GM19324 (cell line): ENCODE measurements at regions not wholly inside any gene's neighbourhood (a gene's known extent, or its start where the extent isn't known, plus 50 kb on each side); places are given as distances from the start of the nearest gene placed in this dataset.
"Not testable (repeated sequence)": the region's sequence is repeated elsewhere in the genome, so short reads cannot be mapped to it uniquely, and the experiment has no call there.

ENCODE experiments used
- ATAC-seq: cut with Tn5 transposase; IDR thresholded peaks from one replicate; pipeline ENCODE4 v1.9.1; 2021; ENCODE audit warnings: mild to moderate bottlenecking, moderate library complexity; ENCODE audit not compliant: unreplicated experiment, low FRiP score

DNA sequence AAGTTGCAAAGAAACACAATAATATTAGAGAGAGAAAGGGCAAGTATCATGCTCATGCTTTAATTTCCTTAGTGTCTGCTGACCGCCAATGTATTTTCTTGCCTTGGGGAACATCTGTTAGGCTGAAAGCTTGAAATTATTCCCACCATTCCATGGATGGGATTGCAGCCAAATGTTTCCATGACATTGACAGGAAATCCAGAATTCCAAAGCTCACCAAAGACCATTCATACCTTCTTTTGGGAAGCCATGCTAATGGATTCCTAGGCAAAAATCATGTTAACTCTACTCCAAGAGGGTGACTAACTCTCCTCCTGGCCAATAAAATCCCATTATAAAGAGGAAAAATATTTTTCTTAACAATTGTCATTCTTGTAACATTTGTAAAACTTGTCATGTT lies 661.4 kb upstream of the FAT3 start:
- ATAC-seq, result no peak

DNA sequence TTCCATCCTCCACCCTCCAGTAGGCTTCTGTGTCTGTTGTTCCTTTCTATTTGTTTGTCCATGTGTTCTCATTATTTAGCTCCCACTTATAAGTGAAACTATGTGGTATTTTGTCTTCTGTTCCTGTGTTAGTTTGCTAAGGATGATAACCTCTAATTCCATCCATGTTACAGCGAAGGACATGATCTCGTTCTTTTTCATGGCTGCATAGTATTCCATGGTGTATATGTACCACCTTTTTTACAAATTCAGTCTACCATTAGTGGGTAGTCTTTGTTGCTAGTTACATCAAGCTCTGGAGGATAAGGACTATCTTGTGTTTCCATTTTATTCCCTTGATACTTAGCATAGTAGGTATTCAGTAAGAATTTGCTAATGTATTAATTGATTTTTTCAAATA lies 664.2 kb upstream of the FAT3 start:
- ATAC-seq, result no peak

DNA sequence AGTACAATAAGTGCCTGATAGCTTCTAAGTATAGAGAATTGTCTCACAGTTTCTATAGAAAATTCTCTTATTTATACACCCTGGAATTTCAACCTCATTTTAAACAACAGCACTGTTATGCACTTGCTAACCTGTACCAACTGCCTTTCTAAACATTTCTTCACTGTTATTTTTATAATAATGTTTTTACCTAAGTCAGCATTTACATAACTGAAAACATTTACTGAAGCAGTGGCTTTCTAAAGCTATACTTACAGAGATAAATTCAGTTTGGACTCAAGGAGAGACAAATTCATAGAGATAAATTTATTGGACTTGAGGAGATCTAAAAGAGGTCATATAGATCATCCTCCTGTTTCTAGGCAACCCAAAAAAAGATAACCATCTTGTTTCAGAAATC lies 686.6 kb upstream of the FAT3 start:
- ATAC-seq, result no peak

DNA sequence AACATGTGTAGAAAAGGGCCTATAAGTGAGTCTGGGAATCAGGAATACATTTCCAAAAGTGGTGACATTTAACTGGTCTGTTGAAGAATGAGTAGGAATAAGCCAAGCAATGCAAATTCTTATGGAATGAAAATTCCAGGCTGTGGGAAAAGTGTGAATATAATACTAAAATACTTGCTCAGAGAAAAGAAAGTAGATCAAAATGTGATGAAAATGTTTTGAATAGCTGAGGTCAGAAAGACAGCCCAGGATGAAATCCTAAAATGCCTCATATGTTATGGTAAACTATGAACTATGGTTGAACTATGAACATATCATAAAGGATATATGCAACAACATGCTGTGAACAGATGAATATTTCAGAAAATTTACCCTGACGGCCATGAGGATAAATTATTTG lies 688.3 kb upstream of the FAT3 start:
- no peak for ATAC-seq

DNA sequence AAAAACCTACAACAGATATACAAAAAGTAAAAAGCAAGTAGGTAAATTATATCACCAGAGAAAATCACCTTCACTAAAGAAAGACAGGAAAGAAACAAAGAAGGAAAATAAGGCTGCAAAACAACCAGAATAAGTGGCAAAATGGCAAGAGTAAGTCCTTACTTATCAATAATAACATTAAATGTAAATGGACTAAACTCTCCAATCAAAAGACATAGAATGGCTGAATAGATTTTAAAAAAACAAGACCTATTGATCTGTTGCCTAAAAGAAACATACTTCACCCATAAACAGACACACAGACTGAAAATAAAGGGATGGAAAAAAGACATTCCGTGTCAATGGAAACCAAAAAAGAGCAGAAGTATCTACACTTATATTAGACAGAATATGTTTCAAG lies 695.7 kb upstream of the FAT3 start:
- ATAC-seq, result no peak

DNA sequence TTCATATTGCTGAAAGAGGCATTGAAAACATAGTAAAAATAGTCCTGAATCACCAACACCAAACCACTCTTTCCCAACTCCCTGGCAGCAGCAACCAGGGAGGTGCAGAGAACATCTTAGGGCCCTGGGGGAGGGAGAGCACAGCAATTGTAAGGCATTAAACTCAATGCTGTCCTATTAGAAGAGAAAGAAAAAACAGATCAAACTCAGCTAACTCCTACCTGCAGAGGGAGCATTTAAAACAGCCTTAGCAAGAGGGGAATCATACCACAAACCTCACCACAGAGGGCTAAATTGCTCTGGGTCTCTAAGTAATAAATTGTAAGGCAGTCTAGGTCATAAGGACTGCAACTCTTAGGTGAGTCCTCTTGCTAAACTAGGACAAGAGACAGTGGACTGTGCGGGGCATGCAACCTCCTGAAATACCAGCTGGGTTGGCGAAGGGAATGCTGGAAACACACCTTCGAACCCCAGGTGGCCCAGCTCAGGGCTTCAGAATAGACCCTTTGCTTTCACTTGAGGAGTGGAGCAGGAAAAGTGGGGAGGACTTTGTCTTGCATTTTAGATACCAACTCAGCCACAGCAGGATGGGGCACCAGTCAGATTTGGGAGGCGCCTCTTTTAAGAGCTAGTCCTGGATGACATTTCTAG lies 697.1 kb upstream of the FAT3 start:
- no peak for ATAC-seq

DNA sequence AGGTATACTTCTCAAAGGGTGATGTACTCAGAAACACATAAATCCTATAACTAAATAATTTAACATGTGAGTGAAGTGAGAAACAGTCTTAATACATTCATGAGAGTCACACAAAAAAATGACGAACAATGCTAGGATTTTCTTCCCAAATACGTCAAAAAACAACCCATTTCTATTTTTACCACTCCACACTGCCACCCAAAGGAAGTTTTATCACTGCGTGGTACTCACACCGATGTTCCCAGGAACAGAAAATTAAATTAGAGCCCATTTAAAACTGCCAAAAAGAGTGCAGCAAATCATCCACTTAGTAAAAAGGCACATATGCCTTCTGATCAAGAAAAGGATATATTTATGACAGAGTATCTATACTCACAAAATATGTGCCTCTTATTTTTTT lies 710.9 kb upstream of the FAT3 start:
- ATAC-seq, result no peak

DNA sequence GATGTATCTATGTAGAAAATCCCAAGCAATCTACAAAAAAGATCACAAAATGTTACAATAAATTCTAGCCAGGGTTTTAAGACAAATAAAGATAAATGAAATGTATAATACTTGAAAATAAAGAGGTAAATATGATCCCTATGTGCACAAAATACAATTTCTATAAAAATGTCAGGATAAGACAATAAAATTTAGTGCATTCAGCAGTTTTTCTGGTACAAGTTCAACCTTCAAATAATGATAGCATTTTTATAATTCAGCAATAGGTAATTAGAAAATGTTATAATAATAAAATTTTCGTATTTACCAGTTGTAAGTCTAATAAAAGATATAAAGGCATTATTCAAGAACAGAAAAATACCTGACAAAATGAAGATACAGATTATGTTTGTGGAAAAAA lies 726.8 kb upstream of the FAT3 start:
- no peak for ATAC-seq

DNA sequence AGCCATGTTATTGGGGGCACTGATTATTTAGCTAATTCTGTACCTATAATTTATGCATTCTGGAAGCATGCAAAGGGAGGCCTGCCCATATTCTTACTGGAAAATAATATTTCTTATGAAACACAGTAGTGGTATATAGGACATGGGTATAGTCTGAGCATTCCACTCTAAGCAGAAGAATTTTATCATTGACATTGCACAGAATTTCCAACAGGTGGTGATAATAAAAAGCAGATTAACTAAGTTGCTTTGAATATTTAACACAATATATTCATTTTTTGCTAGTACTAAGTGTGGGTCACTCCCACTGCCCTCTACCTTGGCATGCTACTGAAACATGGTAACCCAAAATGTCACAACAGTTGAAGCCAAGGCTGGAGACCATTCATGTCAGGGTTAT lies 728.8 kb upstream of the FAT3 start:
- ATAC-seq, result no peak

DNA sequence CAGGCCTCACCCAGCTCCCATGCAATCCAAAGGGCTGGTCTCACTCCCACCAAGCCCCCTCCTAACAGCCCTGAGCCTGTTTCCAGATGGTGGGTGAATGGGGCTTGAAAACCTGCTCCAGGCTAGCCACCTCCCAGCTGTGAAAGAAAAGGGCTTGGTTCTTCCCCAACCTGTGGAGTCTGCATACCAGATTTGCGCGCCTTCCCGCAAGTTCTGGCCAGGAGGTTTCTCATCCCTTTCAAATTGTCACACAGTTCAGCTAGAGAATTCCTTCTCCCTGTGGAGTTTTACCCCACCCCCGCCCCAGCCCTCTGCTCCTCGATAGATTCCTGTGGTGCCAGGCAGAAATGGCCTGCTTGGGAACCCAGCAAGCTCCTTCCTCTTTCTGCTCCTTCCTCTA lies 734.6 kb upstream of the FAT3 start:
- ATAC-seq, result no peak

DNA sequence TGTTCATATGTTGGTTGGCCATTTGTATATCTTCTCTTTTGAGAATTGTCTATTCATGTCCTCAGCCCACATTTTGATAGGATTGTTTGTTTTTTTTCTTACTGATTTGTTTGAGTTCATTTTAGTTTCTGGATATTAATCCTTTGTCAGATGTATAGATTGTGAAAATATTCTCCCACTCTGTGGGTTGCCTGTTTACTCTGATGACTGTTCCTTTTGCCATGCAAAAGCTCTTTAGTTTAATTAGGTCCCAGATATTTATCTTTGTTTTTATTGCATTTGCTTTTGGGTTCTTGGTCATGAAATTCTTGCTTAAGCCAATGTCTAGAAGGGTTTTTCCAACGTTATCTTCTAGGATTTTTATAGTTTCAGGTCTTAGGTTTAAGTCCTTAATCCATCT lies 740.7 kb upstream of the FAT3 start:
- not testable (repeated sequence) for ATAC-seq

DNA sequence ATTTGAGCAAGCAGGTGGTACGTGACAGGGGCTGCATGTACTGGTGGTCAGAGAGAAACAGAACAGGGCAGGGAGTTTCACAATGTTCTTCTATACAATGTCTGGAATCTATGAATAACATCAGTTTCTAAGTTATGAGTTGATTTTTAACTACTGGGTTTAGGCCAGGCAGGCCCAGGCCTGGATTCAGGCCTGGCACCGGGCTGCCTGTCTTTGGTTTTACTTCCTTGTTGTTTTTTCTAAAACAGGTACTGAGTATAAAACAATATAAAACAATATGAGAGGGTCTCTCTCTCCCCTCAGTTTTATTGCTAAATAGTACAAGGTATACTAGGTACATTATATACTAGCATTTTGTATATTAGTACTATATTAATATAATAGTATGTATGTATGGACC lies 742.7 kb upstream of the FAT3 start:
- ATAC-seq, result not testable (repeated sequence)

DNA sequence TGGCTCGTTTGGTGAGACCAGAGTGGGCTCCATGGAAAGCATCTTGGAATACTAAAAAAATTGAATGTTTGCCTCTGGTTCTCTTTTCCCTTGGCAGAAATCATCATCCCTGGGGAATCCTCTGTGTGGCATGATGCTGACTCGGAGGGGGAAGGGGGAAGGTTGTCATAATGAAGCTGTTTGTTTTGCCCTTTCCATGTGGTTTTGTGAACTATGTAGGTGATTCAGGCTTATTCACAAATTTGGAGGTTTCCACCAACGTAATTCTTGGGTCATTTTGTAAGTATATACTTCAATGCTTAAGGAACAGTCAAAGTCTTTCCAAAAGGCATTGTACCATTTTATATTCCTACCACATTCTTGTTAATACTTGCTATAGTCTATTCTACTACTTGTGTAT lies 754.0 kb upstream of the FAT3 start:
- no peak for ATAC-seq

DNA sequence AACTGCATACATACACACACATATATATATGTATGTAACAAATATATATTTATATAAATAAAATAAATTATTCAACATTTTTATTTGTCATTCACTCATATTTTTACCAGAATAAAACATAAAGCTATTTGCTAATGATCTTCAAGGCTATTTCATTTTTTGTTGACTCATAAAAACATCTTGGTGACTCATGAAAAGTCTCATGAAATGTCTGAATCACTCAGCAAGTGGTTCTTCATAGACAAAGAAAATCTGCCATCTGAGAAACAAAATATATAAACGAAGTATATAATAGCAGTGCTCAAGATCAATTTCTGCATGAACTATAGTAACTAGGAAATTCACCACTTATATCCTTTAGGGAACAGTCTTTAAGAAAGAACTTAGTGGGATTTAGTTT lies 764.8 kb upstream of the FAT3 start:
- ATAC-seq, result no peak

DNA sequence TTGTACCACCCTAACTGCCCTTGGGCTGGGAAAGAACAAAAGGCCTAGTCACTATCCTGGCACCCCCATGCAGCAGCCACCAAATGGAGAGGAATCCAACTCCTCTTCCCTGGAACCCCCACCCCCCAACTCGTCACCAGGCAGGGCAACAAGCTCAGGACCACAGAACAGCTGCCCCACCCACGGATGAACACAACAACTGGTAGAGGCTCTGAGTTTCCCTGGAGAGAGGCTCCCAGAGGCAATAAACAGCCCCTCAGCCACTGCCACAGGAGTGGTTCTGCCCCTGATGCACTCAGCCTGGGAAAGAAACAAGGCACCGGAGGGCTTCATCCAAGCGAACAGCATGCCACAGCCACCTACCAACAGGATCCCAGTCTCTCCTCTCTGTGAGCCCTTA lies 778.4 kb upstream of the FAT3 start:
- no peak for ATAC-seq

DNA sequence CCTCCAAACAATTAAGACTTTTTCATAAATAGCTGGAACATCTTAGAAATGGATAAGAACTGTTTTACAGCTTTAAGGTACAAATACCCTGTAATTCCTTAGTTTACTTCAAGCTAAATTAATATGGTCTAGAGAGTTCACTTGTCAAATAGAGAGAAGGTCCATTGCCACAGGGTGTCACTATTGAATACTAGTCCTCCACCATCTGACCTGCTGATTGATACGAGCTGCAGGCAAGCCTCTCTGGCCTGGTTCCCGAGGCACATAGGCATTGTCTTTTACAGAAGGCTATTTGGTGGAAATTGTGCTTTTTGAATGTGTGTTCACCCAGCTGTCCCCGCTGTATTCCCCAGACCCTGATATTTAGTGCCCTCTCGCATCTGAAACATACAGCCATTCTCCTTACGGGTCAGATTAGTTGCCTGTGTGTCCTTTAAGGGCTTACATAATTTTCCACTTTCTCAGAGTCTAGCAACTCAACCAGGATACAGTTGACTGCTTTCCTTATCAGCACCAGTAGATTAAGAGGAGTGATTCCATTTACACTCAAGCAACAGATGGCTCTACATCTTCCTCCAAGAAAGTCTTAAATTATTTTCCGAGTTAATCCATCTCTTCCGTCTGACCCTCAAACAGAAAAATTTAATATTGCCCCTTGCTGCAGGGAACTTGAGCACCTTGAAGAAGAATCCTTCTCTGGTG lies 788.8 kb upstream of the FAT3 start:
- no peak for ATAC-seq

DNA sequence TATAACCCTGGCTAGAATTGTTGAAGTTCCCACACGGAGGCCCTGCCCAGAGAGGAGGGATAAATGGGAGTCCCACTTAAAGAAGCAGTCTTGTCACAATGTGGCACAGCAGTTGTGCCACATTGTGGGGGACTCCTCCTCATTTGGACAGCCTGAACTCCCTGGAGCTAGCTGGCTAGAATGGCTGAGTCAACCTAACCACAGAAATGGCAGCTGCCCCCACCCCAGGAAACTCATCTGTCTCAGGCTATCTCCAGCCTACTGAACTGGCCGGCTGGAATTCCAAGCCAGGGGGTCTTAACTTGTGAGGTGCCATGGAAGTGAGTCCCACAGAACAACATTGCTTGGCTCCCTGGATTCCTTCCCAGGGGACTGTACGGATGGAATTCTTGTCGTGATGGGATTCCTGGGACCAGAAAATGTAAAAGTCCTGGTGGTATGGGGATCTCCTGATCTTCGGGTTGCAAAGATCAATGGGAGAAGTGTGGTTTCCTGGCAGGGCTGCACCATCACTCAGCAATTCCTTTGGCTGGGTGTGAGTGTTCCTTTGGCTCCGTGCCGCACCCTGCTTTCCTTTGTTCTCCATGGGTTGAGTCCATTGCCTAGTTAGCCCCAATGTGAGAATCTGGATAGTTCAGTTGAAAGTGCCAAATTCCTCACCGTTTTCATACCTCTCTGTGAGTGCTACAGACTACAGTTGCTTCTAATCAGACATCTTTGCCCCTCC lies 791.2 kb upstream of the FAT3 start:
- ATAC-seq, result no peak

DNA sequence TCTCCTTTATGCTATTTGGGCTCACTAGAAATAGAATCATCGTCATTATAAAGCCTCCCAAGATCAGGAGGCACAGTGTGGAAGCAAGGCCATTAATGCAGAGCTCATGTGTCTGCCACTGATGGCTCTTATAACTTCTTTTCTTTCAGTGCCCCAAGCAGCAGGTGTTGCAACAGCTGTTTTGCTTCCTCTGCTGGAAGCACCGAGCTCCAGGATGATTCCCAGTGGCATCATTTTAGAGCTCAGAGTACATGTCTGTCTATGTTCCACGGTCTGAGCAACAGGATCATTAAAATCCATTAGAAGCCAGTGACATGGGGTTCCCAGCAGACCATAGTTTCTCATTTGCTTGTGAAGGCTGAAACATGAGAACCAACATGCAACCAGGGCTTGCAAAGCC lies 803.0 kb upstream of the FAT3 start:
- ATAC-seq, result no peak

DNA sequence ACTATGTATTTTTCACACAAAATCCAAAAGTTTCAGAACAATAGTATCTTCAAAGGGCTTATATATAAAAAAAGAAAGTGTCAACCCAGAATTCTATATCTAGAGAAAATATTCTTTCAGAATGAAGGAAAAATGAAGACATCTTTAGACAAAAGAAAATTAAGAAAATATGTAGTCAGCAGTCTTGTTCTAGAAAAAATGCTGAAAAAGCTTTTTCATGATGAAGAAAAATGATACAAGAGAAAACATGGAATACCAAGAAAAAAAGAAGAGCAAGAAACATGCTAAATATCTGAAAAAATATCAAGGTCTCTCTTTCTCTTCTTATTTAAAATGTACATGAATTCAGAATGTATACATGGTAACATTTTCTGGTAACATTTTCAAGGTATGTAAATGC lies 816.8 kb upstream of the FAT3 start:
- ATAC-seq, result no peak

DNA sequence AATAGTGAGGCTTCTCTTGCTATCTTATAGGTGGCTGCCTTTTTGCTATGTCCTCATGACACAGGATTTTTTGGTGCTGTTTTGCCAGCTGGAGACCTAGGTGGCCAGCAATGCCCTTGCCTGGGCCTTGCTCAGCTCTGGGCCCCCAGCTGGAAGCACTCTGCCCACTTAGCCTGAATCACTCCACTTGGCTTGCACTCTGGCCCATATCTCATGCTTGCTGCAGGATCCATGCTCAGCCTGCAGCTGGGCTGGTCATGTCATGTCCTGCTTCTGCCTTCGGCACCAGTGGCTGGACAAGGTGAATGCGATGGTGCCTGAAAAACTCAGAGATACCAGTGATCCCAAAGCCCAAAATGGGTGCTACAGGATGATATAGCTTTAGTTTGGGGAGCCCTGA lies 818.6 kb upstream of the FAT3 start:
- ATAC-seq, result no peak

DNA sequence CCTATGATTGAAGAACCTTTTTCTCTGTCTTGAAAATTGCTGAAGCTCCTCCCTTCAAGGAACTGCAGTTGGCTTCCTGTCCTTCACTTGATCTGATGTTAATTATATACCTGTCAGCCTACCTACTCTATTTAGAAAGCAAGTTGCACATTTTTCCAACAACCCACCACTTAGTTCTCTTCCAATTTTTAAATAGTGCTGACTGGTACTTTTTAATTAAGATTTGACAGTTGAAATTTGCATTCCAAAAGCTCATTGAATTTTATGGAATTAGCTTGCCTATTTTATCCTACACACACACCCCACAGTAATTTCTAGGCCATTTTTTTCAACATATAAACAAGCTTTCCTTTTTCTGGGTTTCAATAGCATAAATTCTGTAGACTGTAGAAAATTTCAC lies 820.3 kb upstream of the FAT3 start:
- ATAC-seq, result no peak

DNA sequence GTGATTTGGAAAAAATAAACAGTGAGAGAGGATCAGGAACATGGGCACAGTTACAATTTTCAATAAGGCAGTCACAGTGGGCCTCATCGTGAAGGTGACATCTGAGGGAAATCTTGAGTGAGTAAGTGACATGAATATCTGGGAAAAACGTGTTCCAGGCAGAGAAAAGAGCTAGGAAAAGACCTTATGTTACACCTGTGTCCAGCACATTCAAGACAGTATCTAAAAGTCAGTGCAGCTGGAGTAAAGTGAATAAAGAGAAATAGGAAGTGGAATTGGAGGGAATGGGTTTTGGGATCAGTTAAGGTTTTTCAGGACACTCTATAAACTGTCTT lies 827.5 kb upstream of the FAT3 start:
- no peak for ATAC-seq
